ENCODE measurements at regions not wholly inside any gene's neighbourhood (a gene's known extent, or its start where the extent isn't known, plus 50 kb on each side); places are given as distances from the start of the nearest gene placed in this dataset.

- Histone ChIP-seq H2BK20ac (ENCODE audit: low read depth, low read length, poor library complexity, severe bottlenecking) (no peak overlapping the region), H2BK120ac (ENCODE audit: low read depth, low read length, poor library complexity, severe bottlenecking) (no peak overlapping the region), H2AK5ac (ENCODE audit: insufficient read length, low read length) (no peak overlapping the region), H3K23me2 (ENCODE audit: insufficient read length, low read depth, low read length, poor library complexity, severe bottlenecking) (no peaks in the 10 kb centered on the region), H3K4me1 (ENCODE audit: insufficient read depth, low read length) (no peaks in the 10 kb centered on the region), H2BK5ac (ENCODE audit: insufficient read length, low read length) (no peak overlapping the region), H3K4ac (ENCODE audit: low read depth, low read length) (no peak overlapping the region), H2BK15ac (ENCODE audit: low read depth, low read length) (no peak overlapping the region), H4K8ac (replicated peaks; ENCODE audit: insufficient read length, low read depth, low read length) (no peak overlapping the region), H3K27ac (ENCODE audit: insufficient read length, low read depth, low read length) (no peak overlapping the region), H2AFZ (ENCODE audit: low read length) (no peak overlapping the region), H2BK12ac (ENCODE audit: insufficient read length, low read depth, low read length) (no peak overlapping the region), H3K18ac (ENCODE audit: insufficient read length, low read depth, low read length) (no peak overlapping the region), H3K79me1 (ENCODE audit: insufficient read depth, low read depth, low read length, poor library complexity, severe bottlenecking) (no peaks in the 10 kb centered on the region), H3K9ac (ENCODE audit: extremely low read depth, insufficient read length, low read length) (no peak overlapping the region), H3K56ac (ENCODE audit: insufficient read length, low read depth, low read length) (no peak overlapping the region), H3K79me2 (ENCODE audit: insufficient read depth, low read length) (no peaks in the 10 kb centered on the region), H3K27me3 (ENCODE audit: insufficient read depth, low read length) (no peaks in the 10 kb centered on the region), H3K9me3 (ENCODE audit: control insufficient read depth, low read depth, low read length) (no peaks in the 10 kb centered on the region), H3K23ac (ENCODE audit: insufficient read length, low read depth, low read length) (no peak overlapping the region), H4K5ac (ENCODE audit: insufficient read length, low read depth, low read length) (no peak overlapping the region), H3T11ph (ENCODE audit: low read length) (no peak overlapping the region), H3K4me2 (ENCODE audit: insufficient read depth, insufficient read length, low read length) (no peak overlapping the region), H4K20me1 (ENCODE audit: control insufficient read depth, insufficient read depth, insufficient read length) (no peaks in the 10 kb centered on the region), H3K14ac (ENCODE audit: insufficient read depth, low read length) (no peak overlapping the region), H4K91ac (ENCODE audit: insufficient read length, low read depth, low read length) (no peak overlapping the region)
- Mint-ChIP-seq H3K4me3 (no peak overlapping the region), H3K27ac (no peak overlapping the region), H3K36me3 (ENCODE audit: insufficient read depth in 1 of 3, low read depth in 3 of 3) (peaks cover 0 to 25% (median 5%) of the 10 kb centered on the region in 3 experiments; a peak in 6 of 7 replicates), H3K4me1 (no peaks in the 10 kb centered on the region), H3K27me3 (ENCODE audit: low read depth) (no peaks in the 10 kb centered on the region; the same call in 1 of the 2 replicates), H3K9me3 (peaks cover 18 to 19% of the 10 kb centered on the region in 2 experiments; a peak in 4 of 5 replicates)
- no peak for DNase-seq
- no CpG with 5 or more reads among the region's 3 CpGs for WGBS (ENCODE audit: extremely low coverage, insufficient read length, low lambda C conversion rate)
- TF ChIP-seq, protein P1, sequence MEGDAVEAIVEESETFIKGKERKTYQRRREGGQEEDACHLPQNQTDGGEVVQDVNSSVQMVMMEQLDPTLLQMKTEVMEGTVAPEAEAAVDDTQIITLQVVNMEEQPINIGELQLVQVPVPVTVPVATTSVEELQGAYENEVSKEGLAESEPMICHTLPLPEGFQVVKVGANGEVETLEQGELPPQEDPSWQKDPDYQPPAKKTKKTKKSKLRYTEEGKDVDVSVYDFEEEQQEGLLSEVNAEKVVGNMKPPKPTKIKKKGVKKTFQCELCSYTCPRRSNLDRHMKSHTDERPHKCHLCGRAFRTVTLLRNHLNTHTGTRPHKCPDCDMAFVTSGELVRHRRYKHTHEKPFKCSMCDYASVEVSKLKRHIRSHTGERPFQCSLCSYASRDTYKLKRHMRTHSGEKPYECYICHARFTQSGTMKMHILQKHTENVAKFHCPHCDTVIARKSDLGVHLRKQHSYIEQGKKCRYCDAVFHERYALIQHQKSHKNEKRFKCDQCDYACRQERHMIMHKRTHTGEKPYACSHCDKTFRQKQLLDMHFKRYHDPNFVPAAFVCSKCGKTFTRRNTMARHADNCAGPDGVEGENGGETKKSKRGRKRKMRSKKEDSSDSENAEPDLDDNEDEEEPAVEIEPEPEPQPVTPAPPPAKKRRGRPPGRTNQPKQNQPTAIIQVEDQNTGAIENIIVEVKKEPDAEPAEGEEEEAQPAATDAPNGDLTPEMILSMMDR (conservative IDR thresholded peaks at IDR 0.05) = no peak
Observed at GRCh38 chr6:91560409-91560808, 973.5 kb upstream of the MAP3K7 start.

All from H9 (cell line).